ENCODE measurements at regions not wholly inside any gene's neighbourhood (a gene's known extent, or its start where the extent isn't known, plus 50 kb on each side); places are given as distances from the start of the nearest gene placed in this dataset.
A peak's percentile ranks its signal among the peaks of the same experiment; 100 is the strongest.

DNA sequence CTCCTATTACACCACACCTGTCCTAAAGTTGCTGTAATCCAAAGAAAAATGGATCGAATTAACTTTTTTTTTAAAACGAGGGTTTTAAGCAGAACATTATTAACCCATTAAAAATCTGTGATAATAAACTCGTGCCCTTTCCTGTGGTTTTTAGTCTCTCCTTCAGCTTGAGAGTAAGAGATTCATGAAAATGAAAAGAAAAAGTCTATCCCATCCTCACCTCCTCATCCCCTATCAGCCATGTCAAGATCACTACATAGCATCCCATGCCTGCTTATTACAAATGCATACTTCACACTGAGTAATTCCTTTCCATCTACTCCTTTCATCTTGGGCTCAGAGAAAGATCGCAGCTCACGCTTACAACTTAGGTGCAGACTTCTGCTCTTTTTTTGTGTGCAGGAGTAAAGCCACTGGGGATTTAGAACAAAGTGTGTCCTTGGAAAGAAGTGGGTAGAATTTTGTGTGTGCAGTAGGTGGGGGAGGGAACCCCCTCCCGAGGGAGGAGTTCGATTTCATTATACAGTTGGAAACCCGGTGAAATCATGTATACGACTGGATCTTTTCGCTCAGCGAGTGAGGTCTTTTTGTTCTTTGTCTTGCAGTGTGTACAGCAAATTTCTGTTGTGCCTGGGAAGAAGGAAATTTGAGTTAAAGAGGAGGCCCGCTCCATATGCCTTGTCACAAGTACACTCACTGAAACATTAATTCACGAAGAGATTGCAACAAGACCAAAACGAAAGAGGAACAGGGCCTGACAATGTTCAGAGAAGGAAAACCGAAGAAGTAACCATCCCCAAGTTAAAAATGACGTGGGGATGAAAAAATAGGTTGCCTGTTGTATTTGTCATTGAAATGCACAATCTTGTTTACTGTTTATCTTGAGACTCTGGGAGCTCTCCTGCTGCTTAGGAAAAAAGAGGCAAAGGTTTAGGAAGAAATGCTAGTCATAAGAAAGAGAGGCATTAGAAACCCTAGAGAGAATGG is 146.5 kb upstream of the ZNF217 start:
- DNase-seq (ENCODE audit: low spot score) = no peak
- no peak overlapping the region for H3K4me3 ChIP-seq
- no peak overlapping the region for H3K27ac ChIP-seq
- TF ChIP-seq, protein P1, sequence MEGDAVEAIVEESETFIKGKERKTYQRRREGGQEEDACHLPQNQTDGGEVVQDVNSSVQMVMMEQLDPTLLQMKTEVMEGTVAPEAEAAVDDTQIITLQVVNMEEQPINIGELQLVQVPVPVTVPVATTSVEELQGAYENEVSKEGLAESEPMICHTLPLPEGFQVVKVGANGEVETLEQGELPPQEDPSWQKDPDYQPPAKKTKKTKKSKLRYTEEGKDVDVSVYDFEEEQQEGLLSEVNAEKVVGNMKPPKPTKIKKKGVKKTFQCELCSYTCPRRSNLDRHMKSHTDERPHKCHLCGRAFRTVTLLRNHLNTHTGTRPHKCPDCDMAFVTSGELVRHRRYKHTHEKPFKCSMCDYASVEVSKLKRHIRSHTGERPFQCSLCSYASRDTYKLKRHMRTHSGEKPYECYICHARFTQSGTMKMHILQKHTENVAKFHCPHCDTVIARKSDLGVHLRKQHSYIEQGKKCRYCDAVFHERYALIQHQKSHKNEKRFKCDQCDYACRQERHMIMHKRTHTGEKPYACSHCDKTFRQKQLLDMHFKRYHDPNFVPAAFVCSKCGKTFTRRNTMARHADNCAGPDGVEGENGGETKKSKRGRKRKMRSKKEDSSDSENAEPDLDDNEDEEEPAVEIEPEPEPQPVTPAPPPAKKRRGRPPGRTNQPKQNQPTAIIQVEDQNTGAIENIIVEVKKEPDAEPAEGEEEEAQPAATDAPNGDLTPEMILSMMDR (IDR thresholded peaks at IDR 0.05) = no peak

DNA sequence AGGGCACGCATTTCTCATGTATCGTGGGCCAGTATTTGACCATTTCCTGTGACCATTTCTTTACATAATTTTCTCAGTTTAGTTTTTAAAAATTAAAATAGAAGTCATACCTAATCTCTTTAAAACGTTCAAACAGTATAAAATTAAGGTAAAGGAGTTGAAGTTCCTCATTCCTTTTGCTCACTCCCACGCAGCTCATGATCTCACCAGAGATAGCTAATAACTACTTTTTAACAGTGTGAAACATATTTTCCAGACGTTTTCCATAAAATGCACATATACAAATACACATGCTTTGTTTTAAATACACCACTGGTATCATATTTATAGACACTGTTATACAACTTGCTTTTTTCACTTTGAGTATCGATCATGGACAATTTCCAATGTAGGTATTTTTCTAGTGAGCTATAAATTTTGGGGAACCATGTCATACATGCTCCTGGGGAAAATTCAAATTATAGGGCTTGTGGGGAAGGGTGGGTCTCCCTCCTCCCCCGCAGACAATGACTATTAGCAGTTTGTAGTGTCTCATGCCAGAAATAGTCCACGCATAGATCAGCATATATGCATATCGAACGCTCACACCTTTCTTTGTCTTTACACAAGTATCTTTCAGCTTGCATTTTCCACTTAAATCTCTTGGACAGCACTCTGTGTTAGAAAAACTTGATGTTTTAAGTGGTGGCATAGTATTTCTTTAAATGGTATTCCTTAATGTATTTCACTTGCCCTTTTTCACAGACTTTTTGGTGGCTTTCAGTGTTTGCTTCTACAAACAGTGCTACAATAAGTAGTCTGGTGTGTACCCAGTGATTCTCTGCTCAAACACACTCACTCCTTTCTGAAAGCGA is 145.5 kb upstream of the ZNF217 start:
- no peak for DNase-seq (ENCODE audit: low spot score)
- no peak overlapping the region for H3K4me3 ChIP-seq
- no peak overlapping the region for H3K27ac ChIP-seq
- TF ChIP-seq, protein P1 (IDR thresholded peaks at IDR 0.05) = no peak

DNA sequence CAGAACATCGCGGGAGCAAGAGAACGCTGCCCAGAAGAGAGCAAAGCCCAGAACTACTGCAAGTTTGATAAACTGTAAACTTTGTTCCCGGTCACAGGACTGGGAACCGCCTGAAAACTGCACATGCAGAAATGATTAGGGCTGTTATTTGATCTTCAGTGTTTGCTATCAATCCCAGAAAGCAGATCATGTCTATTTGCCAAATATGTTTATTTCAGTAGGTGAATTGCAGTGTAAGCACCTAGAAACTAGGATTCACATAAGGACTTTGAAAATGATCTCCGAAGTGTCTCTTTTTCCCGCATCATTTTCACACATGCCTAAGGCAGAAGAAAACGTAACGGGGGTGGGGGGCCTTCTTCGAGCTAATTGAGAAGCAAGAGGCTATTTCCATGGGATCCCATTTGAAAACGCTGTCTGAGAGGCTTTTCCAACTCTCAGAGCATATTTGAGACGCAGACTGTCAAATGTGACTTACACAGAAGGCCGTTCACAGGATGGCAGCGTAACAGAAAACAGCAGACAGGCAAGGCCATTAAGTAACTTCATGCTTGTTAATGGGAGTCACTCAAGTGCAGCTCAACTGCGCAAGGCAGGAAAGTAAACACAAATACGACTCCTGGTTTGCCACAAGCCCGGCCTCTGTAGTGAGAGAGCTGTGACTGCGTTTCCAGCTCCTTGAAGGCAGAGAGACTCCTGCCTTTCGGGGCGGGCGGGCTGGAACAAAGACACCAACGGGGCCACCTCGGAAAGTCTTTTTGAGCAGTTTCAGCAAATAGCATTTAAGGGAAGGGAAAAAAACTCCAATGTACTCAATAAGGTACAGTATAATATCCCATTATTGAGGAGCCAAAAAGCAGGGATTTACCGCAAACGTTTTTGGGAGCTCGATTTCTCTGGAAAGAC is 144.7 kb upstream of the ZNF217 start:
- no peak overlapping the region for H3K27ac ChIP-seq
- DNase-seq (ENCODE audit: low spot score) = no peak
- H3K4me3 ChIP-seq = no peak overlapping the region
- TF ChIP-seq, protein P1 (IDR thresholded peaks at IDR 0.05) = no peak

DNA sequence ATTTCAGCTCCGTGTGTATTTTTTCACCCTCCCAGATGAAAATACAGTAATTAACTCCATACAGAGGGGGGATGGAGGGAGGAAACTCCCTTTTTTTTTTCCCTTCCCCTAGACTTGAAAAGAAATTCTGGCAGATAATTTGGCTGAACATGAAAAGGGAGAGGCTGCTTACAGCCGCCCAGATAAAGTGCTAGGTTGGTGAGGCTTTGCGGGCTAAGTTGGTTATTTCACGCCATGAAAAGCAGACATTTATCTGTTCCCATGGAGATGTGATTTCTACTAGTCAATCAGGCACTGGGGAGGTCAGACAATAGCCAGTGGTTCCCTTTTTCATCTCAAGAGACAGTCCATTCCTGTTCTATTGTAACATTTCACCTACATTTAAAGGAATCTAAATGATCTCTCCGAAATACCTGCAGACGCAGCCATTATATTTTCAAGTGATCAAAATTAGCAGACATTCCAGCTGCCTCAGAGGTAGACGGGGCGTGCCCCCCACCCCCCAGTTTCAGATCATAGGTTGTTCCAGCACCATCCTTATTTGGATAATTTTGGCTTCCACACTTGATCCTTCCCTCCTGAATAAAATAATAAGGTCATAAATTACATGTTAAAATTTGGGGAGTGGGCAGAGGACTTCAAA is 143.9 kb upstream of the ZNF217 start:
- TF ChIP-seq, protein P1 (IDR thresholded peaks at IDR 0.05) = no peak
- peak overlapping the region in 1 of 2 donors; percentile 31 for H3K27ac ChIP-seq
- H3K4me3 ChIP-seq = peak overlapping the region; percentile 26
- DNase-seq (ENCODE audit: low spot score) = no peak

DNA sequence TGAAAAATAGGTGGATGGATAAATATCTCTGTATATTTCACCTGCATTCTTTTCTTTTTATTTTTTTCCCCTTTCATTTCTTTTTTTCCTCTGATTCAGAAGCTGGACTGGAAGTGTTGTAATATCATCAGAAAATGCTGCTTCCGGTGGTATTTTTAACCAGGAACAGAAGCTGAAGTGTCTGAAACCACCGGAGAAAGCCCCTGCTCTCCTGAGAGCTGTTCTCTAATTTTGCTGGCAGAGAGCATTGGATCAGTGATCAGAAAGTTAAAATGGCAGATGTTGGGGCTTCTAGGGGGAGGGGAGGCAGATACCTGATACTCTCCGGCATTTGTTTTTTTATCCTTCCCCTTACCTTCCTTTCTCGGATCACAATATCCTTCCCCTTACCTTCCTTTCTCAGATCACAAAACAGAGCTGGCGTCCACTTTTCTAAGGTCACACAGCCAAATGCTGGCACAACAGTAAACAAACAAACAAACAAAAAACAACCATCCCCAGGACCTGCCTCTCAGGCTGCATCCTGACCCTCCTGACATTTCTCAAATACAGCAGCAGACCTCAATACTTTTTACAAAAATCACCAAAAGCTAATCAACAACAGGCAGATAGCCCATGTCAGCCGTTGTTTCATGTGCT is 143.2 kb upstream of the ZNF217 start:
- peak overlapping the region in 1 of 2 donors; percentile 31 for H3K27ac ChIP-seq
- no peak for DNase-seq (ENCODE audit: low spot score)
- H3K4me3 ChIP-seq = peak overlapping the region; percentile 26

More for the DNA sequence above, 143.2 kb upstream of the ZNF217 start:
- TF ChIP-seq, protein P1 (IDR thresholded peaks at IDR 0.05) = no peak

All from coronary artery (tissue), 2 donors.